HEK293 (cell line): ENCODE measurements at regions not wholly inside any gene's neighbourhood (a gene's known extent, or its start where the extent isn't known, plus 50 kb on each side); places are given as distances from the start of the nearest gene placed in this dataset.
"Not testable (repeated sequence)": the region's sequence is repeated elsewhere in the genome, so short reads cannot be mapped to it uniquely, and the experiment has no call there.

Experiments used
- CTCF ChIA-PET: fragments of 350-600 bp; formaldehyde crosslinking; extraction: SDS; loops from one replicate; lab custom pipeline; 2021; ENCODE audit warnings: antibody characterized with exemption; lab: Yijun Ruan, JAX
- POLR2A ChIA-PET: fragments of 300-600 bp; formaldehyde crosslinking; extraction: SDS; loops from one replicate; lab custom pipeline; 2020; ENCODE audit warnings: antibody characterized with exemption, inconsistent platforms; lab: Yijun Ruan, JAX
- H3K27ac ChIP-seq: fragments of 200-500 bp; sonication (Bioruptor generic); 2 replicates; pipeline ENCODE4 v1.5.1; 2014; ENCODE audit warnings: low read depth, low read length, control low read depth, inconsistent platforms; ENCODE audit errors: extremely low read depth
- H3K36me3 ChIP-seq, 2 experiments: fragments of 200-500 bp in 1 of 2; sonication (Bioruptor generic) in 1 of 2; 1 replicate in 1 of 2; 2 replicates in 1 of 2; pipeline ENCODE4 v1.5.1; 2014 to 2017; ENCODE audit warnings: inconsistent platforms in 2 of 2, low read length in 2 of 2; ENCODE audit not compliant: control insufficient read depth in 2 of 2, insufficient read depth in 1 of 2
- H3K4me1 ChIP-seq: fragments of 200-500 bp; sonication (Bioruptor generic); 2 replicates; pipeline ENCODE4 v1.5.1; 2014; ENCODE audit warnings: mild to moderate bottlenecking, low read length, inconsistent platforms; ENCODE audit not compliant: control insufficient read depth, insufficient read depth
- H3K4me3 ChIP-seq: 2 replicates; pipeline ENCODE4 v1.5.1; 2011; ENCODE audit warnings: low read depth, mild to moderate bottlenecking, control low read depth, low read length, moderate library complexity
- H3K9me3 ChIP-seq: fragments of 200-500 bp; sonication (Bioruptor generic); 2 replicates; pipeline ENCODE4 v1.5.1; 2014; ENCODE audit warnings: low read depth, low read length, inconsistent platforms; ENCODE audit not compliant: control insufficient read depth, insufficient read depth
- GLI2 ChIP-seq: fragments of 450-650 bp; formaldehyde crosslinking; IDR thresholded peaks from 2 replicates; pipeline ENCODE4; 2017; ENCODE audit warnings: missing biosample characterization, missing genetic modification characterization, low read depth, borderline replicate concordance
- IKZF3 ChIP-seq: fragments of 450-650 bp; IDR thresholded peaks from 2 replicates; pipeline ENCODE4 v1.5.0; 2018; ENCODE audit warnings: missing biosample characterization, mild to moderate bottlenecking, missing genetic modification characterization, moderate library complexity
- SP7 ChIP-seq: fragments of 450-650 bp; formaldehyde crosslinking; IDR thresholded peaks from 2 replicates; pipeline ENCODE4 v1.5.1; 2016; ENCODE audit warnings: missing biosample characterization, missing genetic modification characterization
- ZNF10 ChIP-seq: fragments of 450-650 bp; formaldehyde crosslinking; IDR thresholded peaks from 2 replicates; pipeline ENCODE4 v1.5.1; 2017; ENCODE audit warnings: missing biosample characterization, missing genetic modification characterization
- ZNF133 ChIP-seq: fragments of 450-650 bp; formaldehyde crosslinking; IDR thresholded peaks from 2 replicates; pipeline ENCODE4 v1.5.1; 2016; ENCODE audit warnings: missing biosample characterization, missing genetic modification characterization
- ZNF169 ChIP-seq: fragments of 450-650 bp; formaldehyde crosslinking; IDR thresholded peaks from 2 replicates; pipeline ENCODE4 v1.5.1; 2016; ENCODE audit warnings: missing biosample characterization, missing genetic modification characterization
- ZNF211 ChIP-seq: fragments of 450-650 bp; formaldehyde crosslinking; IDR thresholded peaks from 2 replicates; pipeline ENCODE4 v1.5.1; 2016; ENCODE audit warnings: low read depth, missing biosample characterization, missing genetic modification characterization
- ZNF274 ChIP-seq, 2 experiments: fragments of 200-500 bp in 1 of 2; fragments of 450-650 bp in 1 of 2; sonication (Bioruptor generic) in 1 of 2; formaldehyde crosslinking in 1 of 2; IDR thresholded peaks; 2 replicates each; pipeline versions ENCODE4 v1.5.1 to v1.6.1; 2014 to 2016; ENCODE audit warnings: borderline replicate concordance in 1 of 2, inconsistent platforms in 1 of 2, low read length in 1 of 2, missing biosample characterization in 1 of 2, missing genetic modification characterization in 1 of 2
- ZNF560 ChIP-seq: fragments of 450-650 bp; formaldehyde crosslinking; IDR thresholded peaks from 2 replicates; pipeline ENCODE4 v1.5.1; 2017; ENCODE audit warnings: missing biosample characterization, missing genetic modification characterization, borderline replicate concordance
- ZNF701 ChIP-seq: fragments of 450-650 bp; formaldehyde crosslinking; IDR thresholded peaks from 2 replicates; pipeline ENCODE4 v1.5.1; 2016; ENCODE audit warnings: missing biosample characterization, missing genetic modification characterization
- ZNF768 ChIP-seq: fragments of 450-650 bp; formaldehyde crosslinking; IDR thresholded peaks from 2 replicates; pipeline ENCODE4 v1.5.1; 2018; ENCODE audit warnings: missing biosample characterization, mild to moderate bottlenecking, missing genetic modification characterization
- ZNF791 ChIP-seq: fragments of 450-650 bp; formaldehyde crosslinking; IDR thresholded peaks from 2 replicates; pipeline ENCODE4 v1.5.1; 2016; ENCODE audit warnings: missing biosample characterization, missing genetic modification characterization
- TF ChIP-seq, protein P1 (sequence below): sonication (generic); formaldehyde crosslinking; IDR thresholded peaks from 2 replicates; pipeline ENCODE4 v1.8.1; 2022; ENCODE audit warnings: mild to moderate bottlenecking, moderate library complexity, missing genetic modification reagents
- TF ChIP-seq, protein P2 (sequence below): fragments of 450-650 bp; formaldehyde crosslinking; IDR thresholded peaks from 2 replicates; pipeline ENCODE4 v1.5.1; 2016; ENCODE audit warnings: missing biosample characterization, missing genetic modification characterization
- TF ChIP-seq, protein P3 (sequence below): fragments of 450-650 bp; formaldehyde crosslinking; IDR thresholded peaks from 2 replicates; pipeline ENCODE4 v1.5.1; 2017; ENCODE audit warnings: missing biosample characterization, missing genetic modification characterization
- TF ChIP-seq, protein P4 (sequence below): fragments of 450-650 bp; formaldehyde crosslinking; IDR thresholded peaks from 2 replicates; pipeline ENCODE4 v1.5.1; 2017; ENCODE audit warnings: missing biosample characterization, missing genetic modification characterization

DNA sequence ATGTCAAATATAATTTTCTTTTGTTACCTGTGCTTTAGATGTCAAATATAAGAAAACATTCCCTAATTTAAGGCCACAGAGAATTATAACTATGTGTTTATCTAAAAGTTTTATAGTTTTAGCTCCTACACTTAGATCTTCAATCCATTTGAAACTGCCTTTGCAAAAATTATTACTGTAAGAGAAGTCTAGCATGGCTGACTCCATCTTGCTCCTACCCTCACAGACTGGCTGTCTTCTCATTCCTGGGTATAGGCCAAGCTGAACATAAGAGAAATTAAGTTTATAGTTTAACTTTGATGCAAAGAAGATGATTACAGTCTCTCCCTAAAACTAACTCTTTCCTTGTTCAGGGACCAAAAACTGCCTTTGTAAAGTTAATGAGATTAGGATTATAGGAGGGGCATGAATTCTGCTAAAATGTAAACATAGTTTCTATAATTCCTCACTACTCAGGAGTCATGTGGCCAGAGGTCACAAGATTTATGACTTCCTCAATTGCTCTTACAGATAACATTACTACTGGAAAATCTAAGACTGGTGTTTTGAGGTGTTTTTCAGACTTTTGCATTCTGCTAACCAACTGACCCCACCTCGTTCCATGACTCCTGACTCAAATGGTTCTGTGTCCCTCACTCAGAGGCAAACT lies 184.0 kb downstream of the BCHE start:
- Histone ChIP-seq H3K4me3 (no peak overlapping the region), H3K9me3 (no peaks in the 10 kb centered on the region), H3K4me1 (no peaks in the 10 kb centered on the region), H3K36me3 (no peaks in the 10 kb centered on the region), H3K27ac (no peak overlapping the region)
- TF ChIP-seq, protein P1, sequence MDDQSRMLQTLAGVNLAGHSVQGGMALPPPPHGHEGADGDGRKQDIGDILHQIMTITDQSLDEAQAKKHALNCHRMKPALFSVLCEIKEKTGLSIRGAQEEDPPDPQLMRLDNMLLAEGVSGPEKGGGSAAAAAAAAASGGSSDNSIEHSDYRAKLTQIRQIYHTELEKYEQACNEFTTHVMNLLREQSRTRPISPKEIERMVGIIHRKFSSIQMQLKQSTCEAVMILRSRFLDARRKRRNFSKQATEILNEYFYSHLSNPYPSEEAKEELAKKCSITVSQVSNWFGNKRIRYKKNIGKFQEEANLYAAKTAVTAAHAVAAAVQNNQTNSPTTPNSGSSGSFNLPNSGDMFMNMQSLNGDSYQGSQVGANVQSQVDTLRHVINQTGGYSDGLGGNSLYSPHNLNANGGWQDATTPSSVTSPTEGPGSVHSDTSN, result no peak
- no peak for TF ChIP-seq ZNF701 (tag by site-specific recombination)
- no peak for TF ChIP-seq GLI2 (tag by site-specific recombination)
- TF ChIP-seq, protein P2, sequence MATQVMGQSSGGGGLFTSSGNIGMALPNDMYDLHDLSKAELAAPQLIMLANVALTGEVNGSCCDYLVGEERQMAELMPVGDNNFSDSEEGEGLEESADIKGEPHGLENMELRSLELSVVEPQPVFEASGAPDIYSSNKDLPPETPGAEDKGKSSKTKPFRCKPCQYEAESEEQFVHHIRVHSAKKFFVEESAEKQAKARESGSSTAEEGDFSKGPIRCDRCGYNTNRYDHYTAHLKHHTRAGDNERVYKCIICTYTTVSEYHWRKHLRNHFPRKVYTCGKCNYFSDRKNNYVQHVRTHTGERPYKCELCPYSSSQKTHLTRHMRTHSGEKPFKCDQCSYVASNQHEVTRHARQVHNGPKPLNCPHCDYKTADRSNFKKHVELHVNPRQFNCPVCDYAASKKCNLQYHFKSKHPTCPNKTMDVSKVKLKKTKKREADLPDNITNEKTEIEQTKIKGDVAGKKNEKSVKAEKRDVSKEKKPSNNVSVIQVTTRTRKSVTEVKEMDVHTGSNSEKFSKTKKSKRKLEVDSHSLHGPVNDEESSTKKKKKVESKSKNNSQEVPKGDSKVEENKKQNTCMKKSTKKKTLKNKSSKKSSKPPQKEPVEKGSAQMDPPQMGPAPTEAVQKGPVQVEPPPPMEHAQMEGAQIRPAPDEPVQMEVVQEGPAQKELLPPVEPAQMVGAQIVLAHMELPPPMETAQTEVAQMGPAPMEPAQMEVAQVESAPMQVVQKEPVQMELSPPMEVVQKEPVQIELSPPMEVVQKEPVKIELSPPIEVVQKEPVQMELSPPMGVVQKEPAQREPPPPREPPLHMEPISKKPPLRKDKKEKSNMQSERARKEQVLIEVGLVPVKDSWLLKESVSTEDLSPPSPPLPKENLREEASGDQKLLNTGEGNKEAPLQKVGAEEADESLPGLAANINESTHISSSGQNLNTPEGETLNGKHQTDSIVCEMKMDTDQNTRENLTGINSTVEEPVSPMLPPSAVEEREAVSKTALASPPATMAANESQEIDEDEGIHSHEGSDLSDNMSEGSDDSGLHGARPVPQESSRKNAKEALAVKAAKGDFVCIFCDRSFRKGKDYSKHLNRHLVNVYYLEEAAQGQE (tag by site-specific recombination), result no peak
- no peak for TF ChIP-seq ZNF560 (tag by site-specific recombination)
- no peak for TF ChIP-seq ZNF768 (tag by site-specific recombination)
- TF ChIP-seq ZNF10 (tag by site-specific recombination), result no peak
- no peak for TF ChIP-seq SP7 (tag by site-specific recombination)
- no peak for TF ChIP-seq IKZF3 (tag by site-specific recombination)
- no peak for TF ChIP-seq ZNF211 (tag by site-specific recombination)
- TF ChIP-seq, protein P3, sequence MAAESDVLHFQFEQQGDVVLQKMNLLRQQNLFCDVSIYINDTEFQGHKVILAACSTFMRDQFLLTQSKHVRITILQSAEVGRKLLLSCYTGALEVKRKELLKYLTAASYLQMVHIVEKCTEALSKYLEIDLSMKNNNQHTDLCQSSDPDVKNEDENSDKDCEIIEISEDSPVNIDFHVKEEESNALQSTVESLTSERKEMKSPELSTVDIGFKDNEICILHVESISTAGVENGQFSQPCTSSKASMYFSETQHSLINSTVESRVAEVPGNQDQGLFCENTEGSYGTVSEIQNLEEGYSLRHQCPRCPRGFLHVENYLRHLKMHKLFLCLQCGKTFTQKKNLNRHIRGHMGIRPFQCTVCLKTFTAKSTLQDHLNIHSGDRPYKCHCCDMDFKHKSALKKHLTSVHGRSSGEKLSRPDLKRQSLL (tag by site-specific recombination), result no peak
- no peak for TF ChIP-seq ZNF133 (tag by site-specific recombination)
- no peak for TF ChIP-seq ZNF274 (IDR thresholded peaks at IDR 0.05; ENCODE audit: low read length)
- TF ChIP-seq ZNF274 (tag by site-specific recombination; IDR thresholded peaks at IDR 0.05; ENCODE audit: borderline replicate concordance), result no peak
- TF ChIP-seq, protein P4, sequence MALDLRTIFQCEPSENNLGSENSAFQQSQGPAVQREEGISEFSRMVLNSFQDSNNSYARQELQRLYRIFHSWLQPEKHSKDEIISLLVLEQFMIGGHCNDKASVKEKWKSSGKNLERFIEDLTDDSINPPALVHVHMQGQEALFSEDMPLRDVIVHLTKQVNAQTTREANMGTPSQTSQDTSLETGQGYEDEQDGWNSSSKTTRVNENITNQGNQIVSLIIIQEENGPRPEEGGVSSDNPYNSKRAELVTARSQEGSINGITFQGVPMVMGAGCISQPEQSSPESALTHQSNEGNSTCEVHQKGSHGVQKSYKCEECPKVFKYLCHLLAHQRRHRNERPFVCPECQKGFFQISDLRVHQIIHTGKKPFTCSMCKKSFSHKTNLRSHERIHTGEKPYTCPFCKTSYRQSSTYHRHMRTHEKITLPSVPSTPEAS, result no peak
- TF ChIP-seq ZNF169 (tag by site-specific recombination), result no peak
- no peak for TF ChIP-seq ZNF791 (tag by site-specific recombination)
- ChIA-PET CTCF (no interaction called here), POLR2A (no interaction called here)

DNA sequence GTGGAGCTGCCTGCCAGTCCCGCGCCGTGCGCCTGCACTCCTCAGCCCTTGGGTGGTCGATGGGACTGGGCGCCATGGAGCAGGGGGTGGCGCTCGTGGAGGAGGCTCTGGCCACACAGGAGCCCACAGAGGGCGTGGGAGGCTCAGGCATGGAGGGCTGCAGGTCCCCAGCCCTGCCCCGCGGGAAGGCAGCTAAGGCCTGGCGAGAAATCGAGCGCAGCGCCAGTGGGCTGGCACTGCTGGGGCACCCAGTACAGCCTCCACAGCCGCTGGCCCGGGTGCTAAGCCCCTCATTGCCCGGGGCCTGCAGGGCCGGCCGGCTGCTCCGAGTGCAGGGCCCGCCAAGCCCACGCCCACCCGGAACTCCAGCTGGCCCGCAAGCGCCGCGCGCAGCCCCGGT lies 187.9 kb downstream of the BCHE start:
- CTCF ChIA-PET, result not testable (repeated sequence)

More for the DNA sequence above, 187.9 kb downstream of the BCHE start:
- POLR2A ChIA-PET, H3K4me3 ChIP-seq, H3K4me1 ChIP-seq, H3K9me3 ChIP-seq, H3K27ac ChIP-seq, H3K36me3 ChIP-seq: not testable (repeated sequence)
